SK-N-MC (cell line): ENCODE measurements at regions not wholly inside any gene's neighbourhood (a gene's known extent, or its start where the extent isn't known, plus 50 kb on each side); places are given as distances from the start of the nearest gene placed in this dataset.

Source experiments
- DNase-seq: peaks from one replicate; pipeline ENCODE4 v3.0.0-alpha.2; 2011; ENCODE audit warnings: low read depth, low spot score
- H3K27ac ChIP-seq: fragments of 200-600 bp; sonication (generic); 2 replicates; pipeline ENCODE4 v1.5.1; 2016; ENCODE audit warnings: mixed run types
- H3K36me3 ChIP-seq: fragments of 200-600 bp; sonication (generic); 2 replicates; pipeline ENCODE4 v1.6.1; 2017; ENCODE audit warnings: antibody characterized with exemption, low read length, mixed read lengths; ENCODE audit not compliant: insufficient read depth
- H3K4me3 ChIP-seq: fragments of 200-600 bp; sonication (generic); 2 replicates; pipeline ENCODE4 v1.5.1; 2016
- H3K9ac ChIP-seq: fragments of 200-600 bp; sonication (generic); 2 replicates; pipeline ENCODE4 v1.8.0; 2017; ENCODE audit warnings: mixed run types, mixed read lengths; ENCODE audit not compliant: insufficient read length
- H3K9me3 ChIP-seq: fragments of 200-600 bp; sonication (generic); 2 replicates; pipeline ENCODE4 v1.6.1; 2017; ENCODE audit warnings: low read depth, mild to moderate bottlenecking, antibody characterized with exemption, low read length, moderate library complexity, mixed read lengths
- EZH2 ChIP-seq: fragments of 200-600 bp; sonication (generic); IDR thresholded peaks from one replicate; pipeline ENCODE4 v1.6.1; 2017; ENCODE audit warnings: antibody characterized with exemption
- FOXP2 ChIP-seq: optimal IDR thresholded peaks from 2 replicates; pipeline ENCODE3; 2011; ENCODE audit warnings: mild to moderate bottlenecking, moderate library complexity; ENCODE audit not compliant: insufficient read depth; ENCODE audit errors: extremely low read length, control extremely low read depth
- POLR2AphosphoS5 ChIP-seq: IDR thresholded peaks from 2 replicates; pipeline ENCODE4 v1.6.1; 2012; ENCODE audit warnings: mild to moderate bottlenecking, low read depth, low read length, borderline replicate concordance

GRCh38 chr15:46879032-46879770 is 838.1 kb upstream of the SEMA6D start:
- no peak overlapping the region for H3K4me3 ChIP-seq
- no peak overlapping the region for H3K27ac ChIP-seq

GRCh38 chr15:46880791-46881190 is 836.5 kb upstream of the SEMA6D start:
- no peaks in the 10 kb centered on the region for H3K9me3 ChIP-seq
- no peak overlapping the region for H3K4me3 ChIP-seq
- DNase-seq: no peak
- H3K27ac ChIP-seq: no peak overlapping the region
- H3K9ac ChIP-seq: no peak overlapping the region
- no peaks in the 10 kb centered on the region for H3K36me3 ChIP-seq
- TF ChIP-seq FOXP2 (no peak), EZH2 (no peak)

More at GRCh38 chr15:46879032-46879770, 838.1 kb upstream of the SEMA6D start:
- H3K9ac ChIP-seq: no peak overlapping the region
- no peak for DNase-seq
- H3K36me3 ChIP-seq: no peaks in the 10 kb centered on the region
- no peaks in the 10 kb centered on the region for H3K9me3 ChIP-seq
- TF ChIP-seq FOXP2: no peak
- no peak for TF ChIP-seq EZH2
- no peak for TF ChIP-seq POLR2AphosphoS5

DNA sequence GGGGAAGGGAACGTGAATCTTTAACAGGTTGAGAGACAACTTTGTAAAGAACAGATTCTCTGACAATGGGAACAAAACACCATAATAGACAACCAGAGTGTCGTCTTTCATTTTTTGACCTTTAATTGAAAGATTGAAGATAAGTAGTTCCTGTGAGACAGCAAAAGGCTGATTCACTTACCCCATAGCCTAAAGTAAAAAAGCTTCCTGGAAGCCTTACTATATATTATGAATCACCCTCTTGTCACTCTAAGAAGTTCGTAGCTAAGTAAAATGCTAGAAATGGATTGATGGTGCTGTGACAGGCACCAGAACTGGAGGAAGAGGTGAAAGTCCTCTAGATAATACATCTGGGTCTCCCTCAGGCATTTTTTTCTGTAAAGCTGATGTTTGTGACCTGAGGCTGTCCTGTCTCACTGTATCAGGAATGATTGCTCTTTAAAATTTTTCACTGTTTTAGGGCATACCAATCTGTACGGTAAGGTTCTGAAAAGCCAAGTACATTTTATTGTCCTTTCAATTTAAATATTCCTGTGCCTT is 824.6 kb upstream of the SEMA6D start:
- TF ChIP-seq FOXP2: no peak
- TF ChIP-seq POLR2AphosphoS5: no peak
- no peak for TF ChIP-seq EZH2
- no peak for DNase-seq

DNA sequence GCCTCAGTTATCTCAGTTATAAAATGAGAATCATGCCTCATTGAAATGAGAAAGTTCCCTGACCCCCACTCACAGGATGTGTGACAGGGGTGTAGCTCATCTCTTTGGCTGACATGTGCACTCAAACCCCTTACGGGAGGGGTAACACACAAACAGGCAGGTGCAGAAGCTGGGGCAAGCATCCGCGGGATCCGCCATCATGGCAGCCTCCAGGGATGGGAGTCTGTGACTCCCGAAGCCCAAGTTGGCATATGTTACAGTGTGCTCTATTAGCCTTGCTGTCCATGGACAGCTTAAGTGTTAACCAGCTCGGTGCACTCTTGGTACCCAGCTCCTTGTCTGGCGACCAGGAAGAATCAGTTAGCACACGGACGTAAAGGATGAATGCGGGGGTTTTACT is 822.7 kb upstream of the SEMA6D start:
- Histone ChIP-seq H3K9me3 (no peaks in the 10 kb centered on the region), H3K27ac (no peak overlapping the region), H3K9ac (no peak overlapping the region), H3K36me3 (no peaks in the 10 kb centered on the region), H3K4me3 (no peak overlapping the region)
- no peak for TF ChIP-seq EZH2
- DNase-seq: no peak

More for the DNA sequence above, 824.6 kb upstream of the SEMA6D start:
- no peak overlapping the region for H3K27ac ChIP-seq
- no peaks in the 10 kb centered on the region for H3K36me3 ChIP-seq
- H3K9ac ChIP-seq: no peak overlapping the region
- no peak overlapping the region for H3K4me3 ChIP-seq
- no peaks in the 10 kb centered on the region for H3K9me3 ChIP-seq

GRCh38 chr15:46897266-46897665 is 820.0 kb upstream of the SEMA6D start:
- no peaks in the 10 kb centered on the region for H3K36me3 ChIP-seq
- H3K27ac ChIP-seq: no peak overlapping the region
- no peaks in the 10 kb centered on the region for H3K9me3 ChIP-seq
- DNase-seq: no peak
- no peak overlapping the region for H3K4me3 ChIP-seq
- no peak overlapping the region for H3K9ac ChIP-seq
- TF ChIP-seq POLR2AphosphoS5 (no peak), FOXP2 (no peak), EZH2 (no peak)

DNA sequence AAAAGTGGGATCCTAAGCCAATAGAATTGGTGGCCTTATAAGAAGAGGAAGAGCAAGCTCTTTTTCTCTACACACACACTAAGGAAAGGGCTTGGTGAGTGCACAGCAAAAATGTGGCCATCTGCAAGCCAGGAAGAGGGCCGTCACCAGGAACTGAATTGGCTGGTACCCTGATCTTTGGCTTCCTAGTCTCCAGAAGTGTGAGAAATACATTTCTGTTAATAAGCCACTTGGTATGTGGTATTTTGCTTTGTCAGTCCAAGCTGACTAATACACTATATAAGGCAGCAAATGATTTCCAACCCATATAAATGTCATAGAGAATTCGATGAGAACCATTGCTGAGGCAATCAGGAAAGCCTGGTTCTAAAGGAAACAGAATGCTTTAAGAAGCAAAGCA is 816.3 kb upstream of the SEMA6D start:
- Histone ChIP-seq H3K9me3 (no peaks in the 10 kb centered on the region), H3K36me3 (no peaks in the 10 kb centered on the region), H3K9ac (no peak overlapping the region), H3K27ac (no peak overlapping the region), H3K4me3 (no peak overlapping the region)
- TF ChIP-seq EZH2 (no peak), FOXP2 (no peak), POLR2AphosphoS5 (no peak)
- no peak for DNase-seq

DNA sequence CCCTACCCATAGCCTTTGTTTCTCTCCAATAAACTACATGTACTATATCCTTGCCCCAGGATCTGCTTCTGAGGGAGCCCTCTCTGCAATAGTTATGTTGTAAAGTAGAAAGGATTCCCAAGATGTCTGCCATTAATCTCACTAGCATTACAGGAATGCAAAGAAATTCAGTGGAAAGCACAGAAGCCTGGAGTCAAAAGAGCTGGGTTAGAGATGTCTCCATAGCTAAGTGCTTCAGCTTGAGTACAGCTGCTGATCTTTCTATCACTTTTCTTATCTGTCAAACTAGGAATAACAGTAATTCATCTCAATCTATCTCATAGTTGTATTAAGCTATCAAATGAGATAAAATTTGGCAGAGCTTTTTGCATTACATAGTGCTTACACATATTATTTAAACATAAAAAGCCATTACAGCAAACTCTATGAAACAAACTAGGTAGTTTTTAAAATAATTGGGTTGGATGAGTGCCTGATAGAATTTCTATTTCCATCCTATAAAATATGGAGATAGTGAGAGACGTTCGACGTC is 799.5 kb upstream of the SEMA6D start:
- no peak for DNase-seq
- H3K36me3 ChIP-seq: no peaks in the 10 kb centered on the region
- H3K9me3 ChIP-seq: no peaks in the 10 kb centered on the region
- TF ChIP-seq POLR2AphosphoS5 (no peak), FOXP2 (no peak), EZH2 (no peak)
- H3K9ac ChIP-seq: no peak overlapping the region
- no peak overlapping the region for H3K4me3 ChIP-seq
- no peak overlapping the region for H3K27ac ChIP-seq

DNA sequence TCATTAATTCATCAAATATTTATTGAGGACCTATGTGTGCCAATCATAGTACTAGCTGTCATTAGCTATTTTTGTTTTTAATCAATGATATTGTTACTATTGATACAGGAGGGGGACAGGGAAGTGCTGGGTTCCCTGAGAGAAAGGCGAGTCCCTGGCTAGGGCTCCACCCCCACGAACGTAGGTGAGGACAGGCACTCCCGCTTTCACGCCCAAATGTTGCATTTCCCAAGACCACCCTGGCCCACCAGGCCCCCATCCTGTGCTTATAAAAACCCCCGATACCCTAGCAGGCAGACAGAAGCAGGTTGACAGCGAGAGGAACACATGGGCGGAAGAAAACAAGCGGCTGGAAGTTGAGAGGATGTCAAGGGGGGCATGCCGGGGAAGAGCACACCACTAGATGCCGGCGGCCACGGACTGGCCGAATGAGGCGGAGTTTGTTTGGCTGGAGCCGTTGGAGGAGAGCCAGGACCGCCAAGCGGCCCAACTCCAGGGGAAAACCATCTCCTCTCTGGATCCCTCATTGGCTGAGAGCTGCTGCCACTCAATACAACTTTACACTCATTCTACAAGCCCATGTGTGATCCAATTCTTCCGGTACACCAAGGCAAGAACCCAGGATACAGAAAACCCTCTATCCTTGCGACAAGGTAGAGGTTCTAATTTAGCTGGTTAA is 798.7 kb upstream of the SEMA6D start:
- no peak overlapping the region for H3K27ac ChIP-seq
- H3K4me3 ChIP-seq: no peak overlapping the region
- H3K9ac ChIP-seq: no peak overlapping the region
- TF ChIP-seq POLR2AphosphoS5: no peak
- TF ChIP-seq FOXP2: no peak
- TF ChIP-seq EZH2: no peak
- DNase-seq: no peak
- no peaks in the 10 kb centered on the region for H3K36me3 ChIP-seq
- H3K9me3 ChIP-seq: no peaks in the 10 kb centered on the region
